Muscle of arm (tissue), 1 donor: ENCODE measurements at regions not wholly inside any gene's neighbourhood (a gene's known extent, or its start where the extent isn't known, plus 50 kb on each side); places are given as distances from the start of the nearest gene placed in this dataset.

Experiments
- DNase-seq: peaks from one replicate; pipeline ENCODE4 v3.0.0-alpha.2; 2013

DNA sequence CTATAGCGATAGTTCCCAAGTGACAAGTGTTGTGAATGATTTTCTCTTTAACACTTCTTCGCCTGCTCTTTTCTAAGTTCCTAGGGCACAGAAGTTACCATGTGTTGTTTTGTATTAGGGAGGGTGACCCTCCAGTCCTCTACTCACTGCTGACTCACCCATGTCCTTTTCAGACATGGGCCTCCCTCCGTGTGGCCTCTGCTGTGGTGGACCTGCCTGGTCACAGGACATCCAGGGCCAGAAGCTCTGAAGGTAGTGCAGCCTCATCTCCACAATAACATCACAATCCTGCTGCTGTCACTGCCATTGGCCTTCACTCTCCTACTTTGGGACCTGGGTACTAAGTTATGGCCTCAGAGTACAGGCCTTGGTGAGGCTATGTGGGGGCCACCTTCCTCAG, 87.1 kb upstream of the TNFAIP3 start:
- no peak for DNase-seq

DNA sequence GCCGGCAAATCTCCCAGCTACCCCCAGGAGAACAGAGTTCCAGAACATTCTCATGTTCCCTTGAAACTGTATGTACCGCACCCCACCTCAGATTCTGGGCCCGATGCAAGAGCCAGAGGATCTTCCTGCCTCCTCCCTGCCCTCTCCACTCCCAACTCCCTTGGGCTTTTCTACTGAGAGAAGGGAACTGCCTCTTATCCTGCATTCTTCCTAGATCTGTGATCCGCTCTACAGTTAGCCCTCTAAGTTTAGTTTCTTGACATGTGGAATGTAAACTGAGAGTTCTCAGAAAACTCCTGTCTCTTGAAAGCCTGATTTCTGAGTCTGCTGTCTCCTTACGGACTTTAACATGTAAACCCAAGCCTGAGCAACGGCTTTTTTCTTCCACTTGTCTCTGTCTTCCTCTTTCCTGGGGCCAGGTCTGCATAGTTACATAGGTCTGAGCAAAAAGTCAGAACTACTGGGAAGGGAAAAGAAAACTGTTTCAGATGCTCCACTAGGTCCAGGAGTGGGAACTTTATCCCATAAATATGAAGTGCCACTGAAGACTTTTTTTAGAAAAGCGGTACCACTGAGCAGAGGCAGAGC, 86.5 kb upstream of the TNFAIP3 start:
- no peak for DNase-seq

DNA sequence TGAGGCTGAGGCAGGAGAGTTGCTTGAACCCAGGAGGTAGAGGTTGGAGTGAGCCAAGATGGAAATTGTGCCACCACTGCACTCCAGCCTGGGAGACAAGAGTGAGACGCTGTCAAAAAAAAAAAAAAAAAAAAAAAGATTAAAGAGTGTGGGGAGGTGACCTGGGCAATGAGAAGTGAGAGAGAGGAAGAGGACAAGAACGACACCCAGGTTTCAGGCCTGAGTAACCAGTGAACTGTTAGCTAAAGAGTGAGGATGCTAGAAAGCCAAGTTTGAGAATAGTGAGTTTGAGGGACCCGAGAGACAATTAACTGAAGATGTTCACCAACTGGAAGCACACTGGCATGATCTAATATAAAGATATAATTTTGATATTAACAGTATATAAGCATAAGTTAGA, 85.4 kb upstream of the TNFAIP3 start:
- DNase-seq: no peak

GRCh38 chr6:137782166-137783039, 84.7 kb upstream of the TNFAIP3 start:
- DNase-seq: no peak

GRCh38 chr6:137783710-137784109, 83.3 kb upstream of the TNFAIP3 start:
- DNase-seq: peak; percentile 55

- no peak for DNase-seq
Observed at GRCh38 chr6:137784583-137784982, 82.5 kb upstream of the TNFAIP3 start.

GRCh38 chr6:137787016-137787415, 80.0 kb upstream of the TNFAIP3 start:
- DNase-seq: no peak

- DNase-seq: no peak
Observed at GRCh38 chr6:137788248-137788647, 78.8 kb upstream of the TNFAIP3 start.

- DNase-seq: no peak
Observed at GRCh38 chr6:137791281-137792159, 75.5 kb upstream of the TNFAIP3 start.

GRCh38 chr6:137792160-137793033, 74.7 kb upstream of the TNFAIP3 start:
- no peak for DNase-seq

GRCh38 chr6:137793805-137794515, 73.1 kb upstream of the TNFAIP3 start:
- no peak for DNase-seq

DNA sequence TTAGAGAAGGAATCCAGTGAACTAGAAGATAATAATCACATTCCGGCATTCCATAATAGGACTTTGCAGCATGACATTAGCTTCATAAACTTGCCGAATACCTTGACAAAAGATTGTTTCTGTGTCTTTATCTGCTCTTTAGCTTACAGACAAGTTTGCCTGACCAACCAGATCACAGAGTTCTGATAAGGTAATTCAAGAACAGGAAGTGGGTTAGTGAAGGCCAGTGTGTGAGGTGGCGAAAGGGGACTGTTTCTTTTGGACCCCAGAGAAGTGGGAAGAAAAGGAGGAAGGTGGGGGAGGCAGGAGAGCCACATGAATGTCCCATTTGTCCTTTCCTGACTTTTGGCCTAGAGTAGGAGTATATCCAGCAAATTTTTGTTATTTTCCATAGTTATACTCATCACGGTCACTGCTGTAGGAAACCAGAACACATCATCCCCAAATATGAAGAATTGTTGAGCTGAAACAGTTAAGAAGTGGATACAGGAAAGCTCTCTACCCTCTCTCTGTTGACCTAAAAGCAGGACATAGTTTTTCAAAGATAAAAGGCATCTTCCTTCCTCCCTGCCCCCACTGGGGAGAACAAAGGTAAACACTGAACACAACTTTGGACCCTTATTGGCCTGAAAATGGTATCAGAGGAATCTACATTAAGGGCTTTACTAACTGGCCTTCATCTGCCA, 72.4 kb upstream of the TNFAIP3 start:
- no peak for DNase-seq

GRCh38 chr6:137795501-137795900, 71.6 kb upstream of the TNFAIP3 start:
- DNase-seq: no peak

- DNase-seq: no peak
Observed at GRCh38 chr6:137798261-137798660, 68.8 kb upstream of the TNFAIP3 start.

DNA sequence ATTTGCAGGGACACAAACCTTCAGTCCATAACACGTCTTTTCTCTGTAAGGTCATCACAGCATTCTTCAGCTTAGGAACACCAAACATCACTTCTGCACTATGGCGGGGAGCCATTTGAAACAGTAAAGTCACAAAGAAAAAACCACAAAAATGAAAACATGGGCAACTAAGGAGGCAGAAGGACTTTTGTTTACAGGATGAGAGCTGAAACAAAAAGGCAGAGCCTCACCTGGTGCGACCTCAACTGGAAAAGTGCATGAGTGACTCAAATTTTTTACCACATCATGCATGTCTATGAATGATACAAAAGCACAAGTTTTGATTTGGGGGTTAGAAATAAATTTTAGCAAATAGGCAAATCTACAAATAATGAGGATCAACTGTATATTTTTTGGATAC, 68.2 kb upstream of the TNFAIP3 start:
- DNase-seq: no peak

DNA sequence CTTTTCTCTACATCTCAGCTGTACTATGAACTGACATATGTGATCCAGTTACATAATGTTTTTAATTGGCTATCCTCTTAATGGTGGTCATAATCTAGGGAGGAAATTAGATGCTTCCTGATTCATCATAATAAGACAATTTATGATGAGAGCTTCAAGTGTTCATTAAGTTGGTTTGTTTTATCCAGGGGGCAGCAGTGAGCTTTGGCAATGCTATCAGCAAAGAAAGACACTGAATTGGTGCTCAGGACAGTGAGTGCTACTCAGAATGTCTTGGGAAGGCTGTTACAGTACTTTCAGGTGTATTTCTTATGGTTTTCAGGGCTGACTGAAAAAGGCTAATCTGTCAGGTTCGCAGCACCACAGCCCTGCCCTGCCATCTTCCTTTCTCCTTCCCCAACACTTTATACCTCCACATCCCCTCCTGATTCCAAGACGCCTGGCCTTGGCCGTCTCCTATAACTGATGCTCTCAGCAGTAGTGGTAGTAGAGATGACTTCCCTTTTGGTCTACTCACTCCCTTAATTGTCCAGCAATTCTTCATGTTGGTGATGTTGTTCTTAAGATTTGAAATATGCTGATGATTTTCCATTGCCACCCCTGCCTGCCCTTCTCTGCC, 67.0 kb upstream of the TNFAIP3 start:
- no peak for DNase-seq

DNA sequence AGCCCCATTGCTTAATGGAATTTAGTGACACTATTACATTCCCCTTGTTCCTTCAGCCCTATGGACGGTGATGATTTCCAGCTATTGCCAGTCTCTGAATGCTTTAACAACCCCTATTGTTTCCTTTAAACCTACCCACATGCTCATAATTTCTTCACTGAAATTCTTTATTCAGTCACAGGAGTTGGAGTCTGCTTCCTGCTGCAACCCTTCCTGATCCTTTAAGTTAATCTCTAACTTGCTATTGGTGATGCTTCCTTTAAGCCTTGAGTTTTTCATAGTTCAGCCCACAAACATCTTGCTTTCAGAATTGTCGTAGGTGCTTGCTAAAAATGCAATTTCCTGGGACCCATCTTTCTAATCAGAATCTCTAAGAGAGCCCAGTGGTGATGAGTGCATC, 66.3 kb upstream of the TNFAIP3 start:
- DNase-seq: no peak

- DNase-seq: no peak
Observed at GRCh38 chr6:137801352-137802114, 65.5 kb upstream of the TNFAIP3 start.
